ENCODE measurements at regions not wholly inside any gene's neighbourhood (a gene's known extent, or its start where the extent isn't known, plus 50 kb on each side); places are given as distances from the start of the nearest gene placed in this dataset.

DNA sequence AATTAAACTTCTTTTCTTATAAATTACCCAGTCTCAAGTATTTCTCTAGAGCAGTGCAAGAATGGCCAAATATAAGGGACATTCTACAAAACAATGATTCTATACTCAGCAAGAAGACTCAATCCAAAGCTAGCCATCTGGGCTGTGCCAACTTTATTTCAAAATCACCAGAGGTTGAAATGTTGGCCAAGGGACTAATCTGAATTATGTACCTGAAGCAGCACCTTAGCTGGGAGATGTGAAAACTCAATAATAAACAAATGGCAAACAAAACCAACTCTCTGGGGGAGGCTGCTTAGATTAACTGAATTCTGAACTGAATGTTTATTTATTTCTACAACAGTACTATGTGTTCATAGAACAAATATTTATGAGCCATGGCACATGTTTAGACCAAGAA, 251.3 kb downstream of the RDH14 start:
- no peak overlapping the region for H4K91ac ChIP-seq (ENCODE audit: insufficient read depth, low read depth, low read length)
- no peaks in the 10 kb centered on the region; the same call in 1 of the 2 replicates for H3K27me3 ChIP-seq (ENCODE audit: control insufficient read depth, insufficient read depth, low read length)
- H2BK20ac ChIP-seq (ENCODE audit: low read depth, low read length): no peak overlapping the region
- DNase-seq: no peak
- no TSS peak for BruUV-seq (replicated peaks)
- ATAC-seq (ENCODE audit: low read depth): peak; percentile 38
- no peaks in the 10 kb centered on the region for H4K20me1 ChIP-seq (ENCODE audit: insufficient read depth, low read length)
- no peak overlapping the region for H2BK120ac ChIP-seq (ENCODE audit: low read depth, low read length)
- dilution Hi-C loops (cut with HindIII; ENCODE audit: low sequenced_read_pairs, unreplicated experiment): no loop called here
- H2AK9ac ChIP-seq (replicated peaks; ENCODE audit: low read depth, low read length, poor library complexity): no peak overlapping the region
- intact Hi-C loops (cut with micrococcal nuclease): loop anchor here (1.0 kb wide), 1 partner anchor 8 kb away; no protein-coding TSS in a partner anchor
- ChIA-PET POLR2A (ENCODE audit: unreplicated experiment) (no interaction called here), CTCF (no interaction called here)
- H4K5ac ChIP-seq (ENCODE audit: low read depth, low read length): no peak overlapping the region
- H3K23ac ChIP-seq (ENCODE audit: low read depth, low read length): no peak overlapping the region
- H2BK15ac ChIP-seq (ENCODE audit: low read depth, low read length): no peak overlapping the region
- H2AK5ac ChIP-seq (ENCODE audit: low read depth, low read length): no peak overlapping the region
- no peak overlapping the region for H3K18ac ChIP-seq (ENCODE audit: low read depth, low read length)
- H2AFZ ChIP-seq (replicated peaks; ENCODE audit: low read length, poor library complexity): no peak overlapping the region
- H2BK5ac ChIP-seq (ENCODE audit: low read depth, low read length, poor library complexity, severe bottlenecking): no peak overlapping the region
- no peak overlapping the region for H3K4me2 ChIP-seq (ENCODE audit: low read depth, low read length)
- H3K56ac ChIP-seq (ENCODE audit: extremely low read depth, insufficient read depth, low read length): no peak overlapping the region
- peaks cover 4% of the 10 kb centered on the region; the same call in 1 of the 2 replicates for H3K4me1 ChIP-seq (ENCODE audit: control insufficient read depth, insufficient read depth, low read length)
- no peak for TF ChIP-seq POLR2A (IDR thresholded peaks at IDR 0.05; ENCODE audit: low read depth, low read length)
- no peak for TF ChIP-seq MXI1 (IDR thresholded peaks at IDR 0.05; ENCODE audit: borderline replicate concordance, low read depth, low read length)
- TF ChIP-seq, protein P1, sequence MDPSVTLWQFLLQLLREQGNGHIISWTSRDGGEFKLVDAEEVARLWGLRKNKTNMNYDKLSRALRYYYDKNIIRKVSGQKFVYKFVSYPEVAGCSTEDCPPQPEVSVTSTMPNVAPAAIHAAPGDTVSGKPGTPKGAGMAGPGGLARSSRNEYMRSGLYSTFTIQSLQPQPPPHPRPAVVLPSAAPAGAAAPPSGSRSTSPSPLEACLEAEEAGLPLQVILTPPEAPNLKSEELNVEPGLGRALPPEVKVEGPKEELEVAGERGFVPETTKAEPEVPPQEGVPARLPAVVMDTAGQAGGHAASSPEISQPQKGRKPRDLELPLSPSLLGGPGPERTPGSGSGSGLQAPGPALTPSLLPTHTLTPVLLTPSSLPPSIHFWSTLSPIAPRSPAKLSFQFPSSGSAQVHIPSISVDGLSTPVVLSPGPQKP (IDR thresholded peaks at IDR 0.05; ENCODE audit: borderline replicate concordance, low read depth, low read length): no peak
- TF ChIP-seq SMC3 (IDR thresholded peaks at IDR 0.05; ENCODE audit: low read depth, low read length): no peak
- no peak for TF ChIP-seq CEBPB (IDR thresholded peaks at IDR 0.05; ENCODE audit: low read depth, low read length)
- no peak overlapping the region for H3K14ac ChIP-seq (replicated peaks; ENCODE audit: low read depth, low read length)
- peaks cover 1% of the 10 kb centered on the region; the same call in 1 of the 2 replicates for H3K9me3 ChIP-seq (ENCODE audit: control insufficient read depth, insufficient read depth, low read length)
- H3K9me1 ChIP-seq (ENCODE audit: insufficient read depth, low read length): no peaks in the 10 kb centered on the region
- in situ Hi-C loops (cut with MboI; ENCODE audit: low sequenced_read_pairs): no loop called here
- no peak overlapping the region for H4K8ac ChIP-seq (ENCODE audit: low read depth in 2 of 2, low read length in 2 of 2)
- no peak overlapping the region for H3K4ac ChIP-seq (ENCODE audit: low read depth, low read length)
- H3K4me3 ChIP-seq (ENCODE audit: insufficient read depth, low read depth, low read length): no peak overlapping the region
- H3K36me3 ChIP-seq (ENCODE audit: control insufficient read depth, insufficient read depth, low read length): no peaks in the 10 kb centered on the region
- H3K79me1 ChIP-seq (ENCODE audit: low read depth in 1 of 2, low read length in 2 of 2): no peaks in the 10 kb centered on the region
- H3K27ac ChIP-seq (ENCODE audit: insufficient read depth, low read length): no peak overlapping the region
- no peak overlapping the region for H3K9ac ChIP-seq (ENCODE audit: low read depth, low read length)

Measured in IMR-90 (cell line).